ENCODE measurements at regions not wholly inside any gene's neighbourhood (a gene's known extent, or its start where the extent isn't known, plus 50 kb on each side); places are given as distances from the start of the nearest gene placed in this dataset.

DNA sequence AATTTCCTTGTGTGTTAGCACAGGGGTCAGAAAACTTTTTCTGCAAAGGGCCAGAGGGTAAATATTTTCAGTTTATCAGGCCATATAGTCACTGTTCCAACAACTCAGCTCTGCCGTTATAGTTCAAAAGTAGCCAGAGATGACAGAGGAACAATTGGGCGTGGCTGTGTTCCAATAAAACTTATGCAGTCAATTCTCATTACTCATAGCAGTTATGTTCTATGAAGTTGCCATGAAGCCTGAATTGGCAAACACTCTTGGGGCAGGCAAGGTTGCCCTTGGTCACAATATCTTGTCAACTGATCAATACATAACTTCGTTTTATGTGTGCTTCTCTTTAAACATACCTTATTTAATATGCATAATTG is 304.2 kb downstream of the TFAP2C start:
- TF ChIP-seq, protein P1, sequence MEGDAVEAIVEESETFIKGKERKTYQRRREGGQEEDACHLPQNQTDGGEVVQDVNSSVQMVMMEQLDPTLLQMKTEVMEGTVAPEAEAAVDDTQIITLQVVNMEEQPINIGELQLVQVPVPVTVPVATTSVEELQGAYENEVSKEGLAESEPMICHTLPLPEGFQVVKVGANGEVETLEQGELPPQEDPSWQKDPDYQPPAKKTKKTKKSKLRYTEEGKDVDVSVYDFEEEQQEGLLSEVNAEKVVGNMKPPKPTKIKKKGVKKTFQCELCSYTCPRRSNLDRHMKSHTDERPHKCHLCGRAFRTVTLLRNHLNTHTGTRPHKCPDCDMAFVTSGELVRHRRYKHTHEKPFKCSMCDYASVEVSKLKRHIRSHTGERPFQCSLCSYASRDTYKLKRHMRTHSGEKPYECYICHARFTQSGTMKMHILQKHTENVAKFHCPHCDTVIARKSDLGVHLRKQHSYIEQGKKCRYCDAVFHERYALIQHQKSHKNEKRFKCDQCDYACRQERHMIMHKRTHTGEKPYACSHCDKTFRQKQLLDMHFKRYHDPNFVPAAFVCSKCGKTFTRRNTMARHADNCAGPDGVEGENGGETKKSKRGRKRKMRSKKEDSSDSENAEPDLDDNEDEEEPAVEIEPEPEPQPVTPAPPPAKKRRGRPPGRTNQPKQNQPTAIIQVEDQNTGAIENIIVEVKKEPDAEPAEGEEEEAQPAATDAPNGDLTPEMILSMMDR (IDR thresholded peaks at IDR 0.05; ENCODE audit: low read depth, low read length) = no peak
- TF ChIP-seq EZH2phosphoT487 (IDR thresholded peaks at IDR 0.05; ENCODE audit: low read depth) = no peak
